ENCODE measurements at regions not wholly inside any gene's neighbourhood (a gene's known extent, or its start where the extent isn't known, plus 50 kb on each side); places are given as distances from the start of the nearest gene placed in this dataset.
A peak's percentile ranks its signal among the peaks of the same experiment; 100 is the strongest.
"Not testable (repeated sequence)": the region's sequence is repeated elsewhere in the genome, so short reads cannot be mapped to it uniquely, and the experiment has no call there.

DNA sequence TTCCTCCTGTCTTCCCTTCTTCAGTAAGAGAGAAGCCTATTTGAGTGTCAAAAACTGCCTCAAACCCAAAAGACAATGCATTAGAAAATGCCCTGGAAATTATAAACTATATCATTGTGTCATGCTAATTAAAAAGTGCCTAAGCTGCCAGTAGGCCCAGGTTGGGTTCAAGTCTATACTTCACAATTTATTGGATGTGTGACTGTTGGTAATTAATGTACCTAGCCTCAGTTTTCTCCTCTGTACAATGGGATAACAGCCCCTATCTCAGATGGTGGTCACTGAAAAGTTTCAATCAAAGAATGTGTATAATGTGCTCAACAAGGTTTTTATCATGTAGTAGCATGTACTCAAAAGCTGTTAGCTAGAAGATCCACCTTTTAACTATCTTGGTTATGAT lies 246.9 kb upstream of the DUSP10 start:
- H3K27me3 Mint-ChIP-seq (ENCODE audit: low read depth), result peaks cover under 1% of the 10 kb centered on the region
- no peaks in the 10 kb centered on the region for H3K36me3 Mint-ChIP-seq (ENCODE audit: low read depth)
- no peak for TF ChIP-seq CTCF (IDR thresholded peaks at IDR 0.05)
- DNase-seq (ENCODE audit: low spot score), result no peak
- peaks cover 4% of the 10 kb centered on the region for H3K9me3 Mint-ChIP-seq (ENCODE audit: low read depth)
- H3K4me3 Mint-ChIP-seq (ENCODE audit: unreplicated experiment), result no peak overlapping the region
- H3K27ac Mint-ChIP-seq (ENCODE audit: unreplicated experiment), result no peak overlapping the region
- H3K4me1 Mint-ChIP-seq (ENCODE audit: low read depth), result peaks cover 48% of the 10 kb centered on the region

DNA sequence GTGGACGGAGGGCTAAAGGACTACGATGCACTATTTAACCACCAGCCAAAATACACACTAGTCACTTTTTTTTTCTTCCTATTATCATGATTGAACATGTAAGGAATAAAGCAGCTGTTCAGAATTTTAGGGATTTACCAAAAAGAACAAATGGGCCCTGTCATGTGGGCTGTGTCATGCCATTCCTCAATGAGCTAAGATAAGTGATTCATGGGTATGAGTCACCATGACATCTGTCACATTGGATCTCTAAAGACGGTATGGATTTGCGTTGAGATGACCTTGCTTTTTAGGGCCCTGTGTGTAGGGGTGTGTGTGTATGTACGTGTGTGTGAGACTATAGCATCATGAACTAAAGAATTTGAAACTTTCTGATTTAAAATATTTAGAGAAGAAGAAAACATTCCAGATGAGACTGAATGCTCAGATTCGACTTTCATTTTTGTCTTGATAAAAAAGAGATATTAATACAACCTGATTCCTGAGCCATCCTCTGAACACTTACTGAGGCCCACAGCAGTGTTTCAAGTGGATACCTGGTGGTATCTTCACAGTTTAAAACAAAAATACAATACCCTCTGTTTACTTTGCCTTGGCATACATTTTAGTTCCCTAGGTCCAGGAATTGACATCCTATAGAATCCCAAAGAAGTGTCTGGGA lies 246.1 kb upstream of the DUSP10 start:
- Mint-ChIP-seq H3K27me3 (ENCODE audit: low read depth) (peaks cover 7% of the 10 kb centered on the region), H3K4me1 (ENCODE audit: low read depth) (peaks cover 48% of the 10 kb centered on the region), H3K36me3 (ENCODE audit: low read depth) (no peaks in the 10 kb centered on the region), H3K9me3 (ENCODE audit: low read depth) (peaks cover 4% of the 10 kb centered on the region), H3K4me3 (ENCODE audit: unreplicated experiment) (no peak overlapping the region), H3K27ac (ENCODE audit: unreplicated experiment) (peak overlapping the region; percentile 69)
- DNase-seq (ENCODE audit: low spot score), result no peak
- TF ChIP-seq CTCF (IDR thresholded peaks at IDR 0.05), result no peak

DNA sequence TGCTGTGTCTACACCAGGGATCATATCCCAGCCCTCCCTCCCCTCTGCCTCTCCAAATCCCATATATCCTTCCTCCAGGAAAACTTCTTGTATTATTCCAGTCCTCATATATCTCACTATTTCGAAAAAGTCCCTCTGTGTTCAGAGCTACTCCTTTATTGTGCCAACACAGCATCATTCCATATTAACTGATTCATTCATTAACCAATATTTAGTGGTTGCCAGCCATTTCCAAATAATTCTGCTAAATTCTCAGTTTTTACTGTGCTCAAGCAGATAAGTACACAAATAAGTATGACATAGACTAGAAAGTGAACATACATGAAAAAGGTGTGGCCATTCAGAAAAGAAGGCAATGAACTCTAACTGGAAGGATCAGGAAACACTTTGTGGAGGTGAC lies 241.6 kb upstream of the DUSP10 start:
- DNase-seq (ENCODE audit: low spot score), result no peak
- no peak for TF ChIP-seq CTCF (IDR thresholded peaks at IDR 0.05)
- Mint-ChIP-seq H3K4me3 (ENCODE audit: unreplicated experiment) (no peak overlapping the region), H3K36me3 (ENCODE audit: low read depth) (no peaks in the 10 kb centered on the region), H3K4me1 (ENCODE audit: low read depth) (peaks cover 19% of the 10 kb centered on the region), H3K27ac (ENCODE audit: unreplicated experiment) (no peak overlapping the region), H3K27me3 (ENCODE audit: low read depth) (peaks cover 10% of the 10 kb centered on the region), H3K9me3 (ENCODE audit: low read depth) (peaks cover 4% of the 10 kb centered on the region)

GRCh38 chr1:221981461-221981860 lies 239.6 kb upstream of the DUSP10 start:
- H3K27me3 Mint-ChIP-seq (ENCODE audit: low read depth), result peaks cover 13% of the 10 kb centered on the region
- peaks cover 3% of the 10 kb centered on the region for H3K4me1 Mint-ChIP-seq (ENCODE audit: low read depth)
- H3K9me3 Mint-ChIP-seq (ENCODE audit: low read depth), result no peaks in the 10 kb centered on the region
- no peaks in the 10 kb centered on the region for H3K36me3 Mint-ChIP-seq (ENCODE audit: low read depth)
- H3K4me3 Mint-ChIP-seq (ENCODE audit: unreplicated experiment), result no peak overlapping the region
- no peak for DNase-seq (ENCODE audit: low spot score)
- TF ChIP-seq CTCF (IDR thresholded peaks at IDR 0.05), result no peak
- H3K27ac Mint-ChIP-seq (ENCODE audit: unreplicated experiment), result no peak overlapping the region

GRCh38 chr1:221979444-221980032 lies 237.6 kb upstream of the DUSP10 start:
- peak; percentile 66 for TF ChIP-seq CTCF (IDR thresholded peaks at IDR 0.05)
- no peak for DNase-seq (ENCODE audit: low spot score)
- H3K27me3 Mint-ChIP-seq (ENCODE audit: low read depth), result peaks cover 13% of the 10 kb centered on the region
- no peak overlapping the region for H3K27ac Mint-ChIP-seq (ENCODE audit: unreplicated experiment)
- peaks cover 3% of the 10 kb centered on the region for H3K36me3 Mint-ChIP-seq (ENCODE audit: low read depth)
- no peak overlapping the region for H3K4me3 Mint-ChIP-seq (ENCODE audit: unreplicated experiment)
- H3K9me3 Mint-ChIP-seq (ENCODE audit: low read depth), result no peaks in the 10 kb centered on the region
- peaks cover 3% of the 10 kb centered on the region for H3K4me1 Mint-ChIP-seq (ENCODE audit: low read depth)

GRCh38 chr1:221978631-221979334 lies 236.9 kb upstream of the DUSP10 start:
- not testable (repeated sequence) for H3K36me3 Mint-ChIP-seq (ENCODE audit: low read depth); H3K27ac Mint-ChIP-seq (ENCODE audit: unreplicated experiment); H3K9me3 Mint-ChIP-seq (ENCODE audit: low read depth); H3K4me1 Mint-ChIP-seq (ENCODE audit: low read depth); DNase-seq (ENCODE audit: low spot score); H3K4me3 Mint-ChIP-seq (ENCODE audit: unreplicated experiment)
- peaks cover 12% of the 10 kb centered on the region for H3K27me3 Mint-ChIP-seq (ENCODE audit: low read depth)

DNA sequence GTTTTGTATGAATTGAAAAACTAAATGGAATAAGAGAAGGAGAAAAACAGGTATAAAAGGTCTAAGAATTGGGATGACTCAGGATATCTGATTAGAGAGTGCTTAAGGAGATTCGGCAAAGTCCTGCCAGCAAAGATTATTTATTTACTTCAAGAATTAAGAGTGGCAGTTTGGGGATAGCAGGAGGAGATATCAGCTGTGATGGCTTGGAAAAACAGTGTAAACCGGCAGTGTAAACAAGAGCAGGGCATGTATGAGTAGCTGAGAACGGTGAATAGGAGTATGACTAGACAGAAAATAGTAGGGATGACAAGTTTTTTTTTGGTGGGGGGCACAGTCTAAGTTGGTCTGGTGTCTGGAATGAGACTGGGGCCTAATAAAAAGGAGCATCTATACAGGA lies 231.9 kb upstream of the DUSP10 start:
- not testable (repeated sequence) for H3K9me3 Mint-ChIP-seq (ENCODE audit: low read depth); H3K4me1 Mint-ChIP-seq (ENCODE audit: low read depth); H3K27ac Mint-ChIP-seq (ENCODE audit: unreplicated experiment); DNase-seq (ENCODE audit: low spot score); H3K36me3 Mint-ChIP-seq (ENCODE audit: low read depth); H3K27me3 Mint-ChIP-seq (ENCODE audit: low read depth); H3K4me3 Mint-ChIP-seq (ENCODE audit: unreplicated experiment)

All from chondrocyte (in vitro differentiated cells).